ELR (cell line): ENCODE measurements at regions not wholly inside any gene's neighbourhood (a gene's known extent, or its start where the extent isn't known, plus 50 kb on each side); places are given as distances from the start of the nearest gene placed in this dataset.
A peak's percentile ranks its signal among the peaks of the same experiment; 100 is the strongest.

Source experiments
- DNase-seq: peaks from one replicate; pipeline ENCODE4 v3.0.0-alpha.2; 2015; ENCODE audit warnings: low read depth

- no peak for DNase-seq
These were observed 57.0 kb upstream of the GRAMD2B start for GRCh38 chr5:126366199-126366560.

- no peak for DNase-seq
These were observed 54.9 kb upstream of the GRAMD2B start for GRCh38 chr5:126368239-126368812.

GRCh38 chr5:126369083-126369482 lies 54.1 kb upstream of the GRAMD2B start:
- DNase-seq, result no peak

- DNase-seq, result peak; percentile 42
These were observed 53.0 kb upstream of the GRAMD2B start for GRCh38 chr5:126369995-126370731.

- peak; percentile 80 for DNase-seq
These were observed 52.2 kb upstream of the GRAMD2B start for GRCh38 chr5:126370796-126371718.

- DNase-seq, result peak; percentile 55
These were observed 49.7 kb upstream of the GRAMD2B start for GRCh38 chr5:126373375-126374108.
